ENCODE measurements at regions not wholly inside any gene's neighbourhood (a gene's known extent, or its start where the extent isn't known, plus 50 kb on each side); places are given as distances from the start of the nearest gene placed in this dataset.

DNA sequence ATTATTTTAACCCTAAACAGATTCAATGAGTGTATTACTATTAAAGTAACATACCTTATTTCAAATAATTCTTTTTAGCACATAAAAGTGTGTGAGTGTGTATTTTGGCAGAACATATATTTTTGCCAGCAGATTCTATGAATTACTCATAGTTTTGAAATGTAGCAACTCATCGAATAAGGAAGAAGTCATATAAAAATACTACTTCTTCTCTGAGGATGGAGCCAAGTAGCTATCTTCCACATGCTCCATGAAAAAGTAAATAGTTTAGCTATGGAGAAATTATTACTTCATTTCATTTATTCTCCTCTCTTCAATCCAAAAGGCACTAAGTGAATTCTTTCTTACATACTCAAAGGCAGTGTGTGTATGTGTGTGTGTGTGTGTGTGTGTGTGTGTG lies 1090.4 kb upstream of the CDH6 start:
- TF ChIP-seq CREB1 (IDR thresholded peaks at IDR 0.05; ENCODE audit: low read depth), result no peak
- TF ChIP-seq, protein P1, sequence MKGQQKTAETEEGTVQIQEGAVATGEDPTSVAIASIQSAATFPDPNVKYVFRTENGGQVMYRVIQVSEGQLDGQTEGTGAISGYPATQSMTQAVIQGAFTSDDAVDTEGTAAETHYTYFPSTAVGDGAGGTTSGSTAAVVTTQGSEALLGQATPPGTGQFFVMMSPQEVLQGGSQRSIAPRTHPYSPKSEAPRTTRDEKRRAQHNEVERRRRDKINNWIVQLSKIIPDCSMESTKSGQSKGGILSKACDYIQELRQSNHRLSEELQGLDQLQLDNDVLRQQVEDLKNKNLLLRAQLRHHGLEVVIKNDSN (IDR thresholded peaks at IDR 0.05), result no peak
- TF ChIP-seq TAF1 (IDR thresholded peaks at IDR 0.05; ENCODE audit: low read depth), result no peak
- no peak for TF ChIP-seq NFIC (IDR thresholded peaks at IDR 0.05)
- no peak for TF ChIP-seq ZBTB7A (IDR thresholded peaks at IDR 0.05; ENCODE audit: low read depth)
- TF ChIP-seq, protein P2, sequence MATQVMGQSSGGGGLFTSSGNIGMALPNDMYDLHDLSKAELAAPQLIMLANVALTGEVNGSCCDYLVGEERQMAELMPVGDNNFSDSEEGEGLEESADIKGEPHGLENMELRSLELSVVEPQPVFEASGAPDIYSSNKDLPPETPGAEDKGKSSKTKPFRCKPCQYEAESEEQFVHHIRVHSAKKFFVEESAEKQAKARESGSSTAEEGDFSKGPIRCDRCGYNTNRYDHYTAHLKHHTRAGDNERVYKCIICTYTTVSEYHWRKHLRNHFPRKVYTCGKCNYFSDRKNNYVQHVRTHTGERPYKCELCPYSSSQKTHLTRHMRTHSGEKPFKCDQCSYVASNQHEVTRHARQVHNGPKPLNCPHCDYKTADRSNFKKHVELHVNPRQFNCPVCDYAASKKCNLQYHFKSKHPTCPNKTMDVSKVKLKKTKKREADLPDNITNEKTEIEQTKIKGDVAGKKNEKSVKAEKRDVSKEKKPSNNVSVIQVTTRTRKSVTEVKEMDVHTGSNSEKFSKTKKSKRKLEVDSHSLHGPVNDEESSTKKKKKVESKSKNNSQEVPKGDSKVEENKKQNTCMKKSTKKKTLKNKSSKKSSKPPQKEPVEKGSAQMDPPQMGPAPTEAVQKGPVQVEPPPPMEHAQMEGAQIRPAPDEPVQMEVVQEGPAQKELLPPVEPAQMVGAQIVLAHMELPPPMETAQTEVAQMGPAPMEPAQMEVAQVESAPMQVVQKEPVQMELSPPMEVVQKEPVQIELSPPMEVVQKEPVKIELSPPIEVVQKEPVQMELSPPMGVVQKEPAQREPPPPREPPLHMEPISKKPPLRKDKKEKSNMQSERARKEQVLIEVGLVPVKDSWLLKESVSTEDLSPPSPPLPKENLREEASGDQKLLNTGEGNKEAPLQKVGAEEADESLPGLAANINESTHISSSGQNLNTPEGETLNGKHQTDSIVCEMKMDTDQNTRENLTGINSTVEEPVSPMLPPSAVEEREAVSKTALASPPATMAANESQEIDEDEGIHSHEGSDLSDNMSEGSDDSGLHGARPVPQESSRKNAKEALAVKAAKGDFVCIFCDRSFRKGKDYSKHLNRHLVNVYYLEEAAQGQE (IDR thresholded peaks at IDR 0.05; ENCODE audit: low read depth), result no peak
- no peak for TF ChIP-seq EGR1 (IDR thresholded peaks at IDR 0.05)
- TF ChIP-seq RAD21 (IDR thresholded peaks at IDR 0.05; ENCODE audit: low read depth), result no peak
- TF ChIP-seq EP300 (IDR thresholded peaks at IDR 0.05; ENCODE audit: borderline replicate concordance), result no peak
- no peak for TF ChIP-seq YY1 (IDR thresholded peaks at IDR 0.05; ENCODE audit: low read depth)
- no peak for TF ChIP-seq TCF12 (IDR thresholded peaks at IDR 0.05; ENCODE audit: low read depth)
- no peak for TF ChIP-seq TEAD4 (IDR thresholded peaks at IDR 0.05)
- TF ChIP-seq, protein P3, sequence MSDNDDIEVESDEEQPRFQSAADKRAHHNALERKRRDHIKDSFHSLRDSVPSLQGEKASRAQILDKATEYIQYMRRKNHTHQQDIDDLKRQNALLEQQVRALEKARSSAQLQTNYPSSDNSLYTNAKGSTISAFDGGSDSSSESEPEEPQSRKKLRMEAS (IDR thresholded peaks at IDR 0.05), result no peak
- no peak for TF ChIP-seq FOXM1 (IDR thresholded peaks at IDR 0.05; ENCODE audit: borderline replicate concordance, low read depth)

All from Ishikawa (cell line).